Karpas-422 (cell line): ENCODE measurements at regions not wholly inside any gene's neighbourhood (a gene's known extent, or its start where the extent isn't known, plus 50 kb on each side); places are given as distances from the start of the nearest gene placed in this dataset.
A peak's percentile ranks its signal among the peaks of the same experiment; 100 is the strongest.

ENCODE experiments used
- DNase-seq: peaks from one replicate; pipeline ENCODE4 v3.0.0-alpha.2; 2015
- H2AFZ ChIP-seq: fragments of 200-600 bp; sonication (generic); 2 replicates; pipeline ENCODE4 v1.6.1; 2014; ENCODE audit warnings: antibody characterized with exemption, low read length, mixed read lengths
- H3K27ac ChIP-seq: fragments of 200-600 bp; sonication (generic); 2 replicates; pipeline ENCODE4 v1.5.1; 2014; ENCODE audit warnings: mild to moderate bottlenecking, low read length, moderate library complexity
- H3K27me3 ChIP-seq: fragments of 200-600 bp; sonication (generic); 2 replicates; pipeline ENCODE4 v1.6.1; 2014; ENCODE audit warnings: low read length, mixed read lengths
- H3K36me3 ChIP-seq: fragments of 200-600 bp; sonication (generic); 2 replicates; pipeline ENCODE4 v1.6.1; 2014; ENCODE audit warnings: low read length, mixed read lengths; ENCODE audit not compliant: insufficient read depth
- H3K4me1 ChIP-seq: fragments of 200-600 bp; sonication (generic); 2 replicates; pipeline ENCODE4 v1.6.1; 2014; ENCODE audit warnings: mild to moderate bottlenecking, low read length, mixed read lengths
- H3K4me2 ChIP-seq: fragments of 200-600 bp; sonication (generic); 2 replicates; pipeline ENCODE4 v1.6.1; 2014; ENCODE audit warnings: low read length, low read depth, mild to moderate bottlenecking; ENCODE audit not compliant: poor library complexity, severe bottlenecking
- H3K4me3 ChIP-seq: fragments of 200-600 bp; sonication (generic); 2 replicates; pipeline ENCODE4 v1.5.1; 2014; ENCODE audit warnings: mild to moderate bottlenecking, antibody characterized with exemption, low read length, mixed read lengths
- H3K79me2 ChIP-seq: fragments of 200-600 bp; sonication (generic); 2 replicates; pipeline ENCODE4 v1.6.1; 2014; ENCODE audit warnings: mild to moderate bottlenecking, low read length, mixed read lengths
- H3K9ac ChIP-seq: fragments of 200-600 bp; sonication (generic); 2 replicates; pipeline ENCODE4 v1.6.0; 2014; ENCODE audit warnings: low read length
- H3K9me2 ChIP-seq: fragments of 200-600 bp; sonication (generic), shearing (Covaris generic); replicated peaks from 2 replicates; pipeline ENCODE4 v1.6.0; 2014; ENCODE audit warnings: mild to moderate bottlenecking, low read length, moderate library complexity; ENCODE audit not compliant: insufficient read depth
- H3K9me3 ChIP-seq: fragments of 300-700, 200-600 bp; sonication (generic); 2 replicates; pipeline ENCODE4 v1.6.1; 2014; ENCODE audit warnings: low read length, mixed read lengths
- H4K20me1 ChIP-seq: fragments of 200-600 bp; sonication (generic); 2 replicates; pipeline ENCODE4 v1.6.1; 2014; ENCODE audit warnings: mild to moderate bottlenecking, antibody characterized with exemption, low read length, low read depth; ENCODE audit not compliant: insufficient read depth

DNA sequence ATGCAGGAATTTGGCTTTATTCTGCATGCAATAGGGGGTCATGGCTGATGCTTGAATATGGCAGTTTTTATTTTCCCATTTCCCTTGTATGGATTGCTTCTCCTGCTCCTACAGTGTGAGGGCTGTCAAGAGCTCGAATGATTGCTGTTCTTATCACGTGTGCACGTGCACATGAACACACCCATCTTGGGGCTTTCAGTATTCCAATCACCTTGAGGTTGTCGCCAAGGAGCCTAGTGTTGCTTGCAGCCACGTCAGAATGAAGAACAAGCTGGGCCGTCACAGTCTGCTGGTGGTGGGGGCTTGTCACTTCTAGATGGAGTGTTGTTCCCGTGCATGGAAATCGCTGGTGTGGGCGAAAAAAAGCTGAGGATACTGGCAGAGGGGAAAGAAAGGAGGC is 219.4 kb upstream of the GLRA1 start:
- H3K9me3 ChIP-seq: no peaks in the 10 kb centered on the region
- no peak overlapping the region for H3K27ac ChIP-seq
- no peak overlapping the region for H3K4me2 ChIP-seq
- H3K27me3 ChIP-seq: no peaks in the 10 kb centered on the region
- no peak overlapping the region for H3K4me3 ChIP-seq
- H3K79me2 ChIP-seq: no peaks in the 10 kb centered on the region
- H3K4me1 ChIP-seq: no peaks in the 10 kb centered on the region
- H3K36me3 ChIP-seq: no peaks in the 10 kb centered on the region
- H2AFZ ChIP-seq: no peak overlapping the region
- no peaks in the 10 kb centered on the region for H4K20me1 ChIP-seq
- no peaks in the 10 kb centered on the region for H3K9me2 ChIP-seq
- H3K9ac ChIP-seq: no peak overlapping the region
- DNase-seq: no peak

- no peak overlapping the region for H3K27ac ChIP-seq
- no peak overlapping the region for H3K9ac ChIP-seq
- no peak overlapping the region for H3K4me2 ChIP-seq
Observed at GRCh38 chr5:152142840-152143469, 218.3 kb upstream of the GLRA1 start.

GRCh38 chr5:152140347-152140746 is 215.7 kb upstream of the GLRA1 start:
- H3K4me1 ChIP-seq: no peaks in the 10 kb centered on the region
- no peak overlapping the region for H3K4me3 ChIP-seq
- no peaks in the 10 kb centered on the region for H3K9me3 ChIP-seq
- H3K9ac ChIP-seq: no peak overlapping the region
- H3K27ac ChIP-seq: no peak overlapping the region
- no peak overlapping the region for H2AFZ ChIP-seq
- H3K9me2 ChIP-seq: no peaks in the 10 kb centered on the region
- H4K20me1 ChIP-seq: no peaks in the 10 kb centered on the region
- no peak overlapping the region for H3K4me2 ChIP-seq
- no peak for DNase-seq
- no peaks in the 10 kb centered on the region for H3K27me3 ChIP-seq
- no peaks in the 10 kb centered on the region for H3K36me3 ChIP-seq
- no peaks in the 10 kb centered on the region for H3K79me2 ChIP-seq

More at GRCh38 chr5:152142840-152143469, 218.3 kb upstream of the GLRA1 start:
- Histone ChIP-seq H4K20me1 (no peaks in the 10 kb centered on the region), H3K9me3 (no peaks in the 10 kb centered on the region), H3K9me2 (no peaks in the 10 kb centered on the region), H3K79me2 (no peaks in the 10 kb centered on the region), H3K4me3 (no peak overlapping the region), H3K27me3 (no peaks in the 10 kb centered on the region), H2AFZ (no peak overlapping the region), H3K4me1 (no peaks in the 10 kb centered on the region), H3K36me3 (no peaks in the 10 kb centered on the region)
- DNase-seq: peak; percentile 82

DNA sequence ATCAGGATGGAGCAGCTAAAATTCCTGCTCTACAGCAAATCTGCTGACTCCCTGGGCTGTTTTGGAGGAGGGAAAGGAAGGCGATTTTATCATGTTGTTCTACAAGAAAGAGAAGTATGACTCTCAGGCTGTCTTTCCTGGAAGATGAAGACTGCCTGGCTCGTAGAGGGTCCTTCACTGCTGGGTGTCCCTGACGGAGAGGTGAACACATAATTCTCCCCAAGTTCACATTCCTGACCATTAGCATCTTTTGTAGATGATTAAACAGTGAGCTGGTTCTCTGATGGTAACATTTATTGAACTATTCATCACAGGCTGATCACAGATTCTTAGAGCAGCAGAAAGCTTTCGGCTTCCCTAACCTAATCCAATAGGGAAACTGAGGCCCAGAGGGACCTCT is 212.4 kb upstream of the GLRA1 start:
- H3K4me1 ChIP-seq: no peaks in the 10 kb centered on the region
- no peaks in the 10 kb centered on the region for H3K27me3 ChIP-seq
- H3K79me2 ChIP-seq: no peaks in the 10 kb centered on the region
- H3K9ac ChIP-seq: no peak overlapping the region
- H3K36me3 ChIP-seq: no peaks in the 10 kb centered on the region
- no peaks in the 10 kb centered on the region for H3K9me3 ChIP-seq
- no peak overlapping the region for H3K4me2 ChIP-seq
- H3K27ac ChIP-seq: no peak overlapping the region
- no peak for DNase-seq
- H3K4me3 ChIP-seq: no peak overlapping the region
- no peaks in the 10 kb centered on the region for H3K9me2 ChIP-seq
- H4K20me1 ChIP-seq: 0 out of 2 replicates have a peak, but pooled peaks cover 3% of the 10 kb centered on the region
- no peak overlapping the region for H2AFZ ChIP-seq

DNA sequence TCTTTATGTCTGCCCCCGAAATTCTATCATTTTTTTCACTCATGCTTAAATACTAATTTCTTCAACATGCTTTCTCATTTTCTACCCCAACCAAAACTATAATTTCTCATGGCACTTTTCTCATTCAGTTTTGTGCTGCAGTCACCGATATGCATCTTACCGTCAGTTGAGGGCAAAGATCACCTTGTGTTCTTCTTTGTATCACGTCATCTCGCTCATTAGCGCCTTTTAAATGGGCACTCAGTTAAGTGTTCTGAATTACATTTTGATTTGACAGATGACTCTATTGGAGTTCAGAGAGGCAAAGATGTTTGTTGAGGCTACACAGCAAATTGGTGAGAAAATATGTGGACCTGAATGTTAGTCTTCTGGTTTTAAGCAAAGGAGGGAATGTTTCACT is 211.7 kb upstream of the GLRA1 start:
- Histone ChIP-seq H2AFZ (no peak overlapping the region), H3K79me2 (no peaks in the 10 kb centered on the region), H3K4me1 (no peaks in the 10 kb centered on the region), H3K27me3 (no peaks in the 10 kb centered on the region), H3K27ac (no peak overlapping the region), H4K20me1 (0 out of 2 replicates have a peak, but pooled peaks cover 3% of the 10 kb centered on the region), H3K9ac (no peak overlapping the region), H3K4me3 (no peak overlapping the region), H3K36me3 (no peaks in the 10 kb centered on the region), H3K9me2 (no peaks in the 10 kb centered on the region), H3K4me2 (no peak overlapping the region), H3K9me3 (no peaks in the 10 kb centered on the region)
- no peak for DNase-seq

GRCh38 chr5:152135827-152136226 is 211.2 kb upstream of the GLRA1 start:
- no peaks in the 10 kb centered on the region for H3K9me3 ChIP-seq
- DNase-seq: no peak

GRCh38 chr5:152125661-152126205 is 201.1 kb upstream of the GLRA1 start:
- H3K4me3 ChIP-seq: no peak overlapping the region
- no peaks in the 10 kb centered on the region for H3K79me2 ChIP-seq
- no peaks in the 10 kb centered on the region for H3K27me3 ChIP-seq
- H3K4me1 ChIP-seq: no peaks in the 10 kb centered on the region
- DNase-seq: no peak
- H2AFZ ChIP-seq: no peak overlapping the region
- H4K20me1 ChIP-seq: no peaks in the 10 kb centered on the region
- H3K4me2 ChIP-seq: no peak overlapping the region
- H3K27ac ChIP-seq: no peak overlapping the region
- no peak overlapping the region for H3K9ac ChIP-seq
- H3K9me3 ChIP-seq: no peaks in the 10 kb centered on the region
- H3K36me3 ChIP-seq: no peaks in the 10 kb centered on the region
- H3K9me2 ChIP-seq: no peaks in the 10 kb centered on the region

More at GRCh38 chr5:152135827-152136226, 211.2 kb upstream of the GLRA1 start:
- no peak overlapping the region for H2AFZ ChIP-seq
- 0 out of 2 replicates have a peak, but pooled peaks cover 3% of the 10 kb centered on the region for H4K20me1 ChIP-seq
- H3K9ac ChIP-seq: no peak overlapping the region
- no peak overlapping the region for H3K4me3 ChIP-seq
- H3K27ac ChIP-seq: no peak overlapping the region
- no peaks in the 10 kb centered on the region for H3K79me2 ChIP-seq
- no peak overlapping the region for H3K4me2 ChIP-seq
- no peaks in the 10 kb centered on the region for H3K36me3 ChIP-seq
- H3K9me2 ChIP-seq: no peaks in the 10 kb centered on the region
- H3K27me3 ChIP-seq: no peaks in the 10 kb centered on the region
- H3K4me1 ChIP-seq: no peaks in the 10 kb centered on the region

GRCh38 chr5:152124409-152125041 is 199.9 kb upstream of the GLRA1 start:
- DNase-seq: no peak
- Histone ChIP-seq H4K20me1 (no peaks in the 10 kb centered on the region; the same call in 1 of the 2 replicates), H3K27ac (no peak overlapping the region), H3K79me2 (no peaks in the 10 kb centered on the region), H3K9me2 (no peaks in the 10 kb centered on the region), H3K36me3 (no peaks in the 10 kb centered on the region), H3K9me3 (no peaks in the 10 kb centered on the region), H3K27me3 (no peaks in the 10 kb centered on the region), H3K9ac (no peak overlapping the region), H3K4me1 (no peaks in the 10 kb centered on the region), H2AFZ (no peak overlapping the region), H3K4me2 (no peak overlapping the region), H3K4me3 (no peak overlapping the region)
